GM11168 (cell line): ENCODE measurements at regions not wholly inside any gene's neighbourhood (a gene's known extent, or its start where the extent isn't known, plus 50 kb on each side); places are given as distances from the start of the nearest gene placed in this dataset.

Experiments
- in situ Hi-C: fragments of 300-500 bp; cut with MboI; formaldehyde crosslinking; loops from one replicate; pipeline ENCODE4 v1.12.0; 2022; ENCODE audit warnings: low sequenced_read_pairs; ENCODE audit not compliant: unreplicated experiment

- in situ Hi-C loops: no loop called here
Observed at GRCh38 chr13:59483501-59484145, 680.1 kb downstream of the DIAPH3 start.

GRCh38 chr13:59487883-59488282 lies 675.8 kb downstream of the DIAPH3 start:
- in situ Hi-C loops: no loop called here

- in situ Hi-C loops: no loop called here
Observed at GRCh38 chr13:59488436-59488835, 675.3 kb downstream of the DIAPH3 start.

GRCh38 chr13:59490651-59491050 lies 673.1 kb downstream of the DIAPH3 start:
- in situ Hi-C loops: no loop called here

- in situ Hi-C loops: no loop called here
Observed at GRCh38 chr13:59492030-59492636, 671.6 kb downstream of the DIAPH3 start.

GRCh38 chr13:59493436-59493965 lies 670.2 kb downstream of the DIAPH3 start:
- in situ Hi-C loops: no loop called here

- in situ Hi-C loops: no loop called here
Observed at GRCh38 chr13:59494151-59494550, 669.6 kb downstream of the DIAPH3 start.

- in situ Hi-C loops: no loop called here
Observed at GRCh38 chr13:59494560-59494970, 669.2 kb downstream of the DIAPH3 start.

GRCh38 chr13:59495299-59495698 lies 668.4 kb downstream of the DIAPH3 start:
- in situ Hi-C loops: no loop called here

- in situ Hi-C loops: no loop called here
Observed at GRCh38 chr13:59495936-59496512, 667.7 kb downstream of the DIAPH3 start.

- in situ Hi-C loops: no loop called here
Observed at GRCh38 chr13:59497621-59498247, 666.0 kb downstream of the DIAPH3 start.

- in situ Hi-C loops: no loop called here
Observed at GRCh38 chr13:59501004-59501403, 662.7 kb downstream of the DIAPH3 start.

GRCh38 chr13:59504407-59504806 lies 659.3 kb downstream of the DIAPH3 start:
- in situ Hi-C loops: no loop called here

GRCh38 chr13:59510386-59510785 lies 653.3 kb downstream of the DIAPH3 start:
- in situ Hi-C loops: no loop called here

GRCh38 chr13:59513686-59514085 lies 650.0 kb downstream of the DIAPH3 start:
- in situ Hi-C loops: no loop called here

GRCh38 chr13:59514316-59514715 lies 649.4 kb downstream of the DIAPH3 start:
- in situ Hi-C loops: no loop called here

- in situ Hi-C loops: no loop called here
Observed at GRCh38 chr13:59519819-59520218, 643.9 kb downstream of the DIAPH3 start.

GRCh38 chr13:59521549-59521948 lies 642.2 kb downstream of the DIAPH3 start:
- in situ Hi-C loops: no loop called here

GRCh38 chr13:59522652-59523051 lies 641.1 kb downstream of the DIAPH3 start:
- in situ Hi-C loops: no loop called here

- in situ Hi-C loops: no loop called here
Observed at GRCh38 chr13:59527500-59527899, 636.2 kb downstream of the DIAPH3 start.

GRCh38 chr13:59531571-59532091 lies 632.1 kb downstream of the DIAPH3 start:
- in situ Hi-C loops: no loop called here
